ENCODE measurements at regions not wholly inside any gene's neighbourhood (a gene's known extent, or its start where the extent isn't known, plus 50 kb on each side); places are given as distances from the start of the nearest gene placed in this dataset.

GRCh38 chr22:48424201-48424627 lies 1403.5 kb downstream of the BRD1 start:
- no peak for TF ChIP-seq CTCF (IDR thresholded peaks at IDR 0.05)
- no peak for TF ChIP-seq POLR2A (IDR thresholded peaks at IDR 0.05)

Measured in tibial nerve (tissue), 3 donors.